ENCODE measurements at regions not wholly inside any gene's neighbourhood (a gene's known extent, or its start where the extent isn't known, plus 50 kb on each side); places are given as distances from the start of the nearest gene placed in this dataset.

DNA sequence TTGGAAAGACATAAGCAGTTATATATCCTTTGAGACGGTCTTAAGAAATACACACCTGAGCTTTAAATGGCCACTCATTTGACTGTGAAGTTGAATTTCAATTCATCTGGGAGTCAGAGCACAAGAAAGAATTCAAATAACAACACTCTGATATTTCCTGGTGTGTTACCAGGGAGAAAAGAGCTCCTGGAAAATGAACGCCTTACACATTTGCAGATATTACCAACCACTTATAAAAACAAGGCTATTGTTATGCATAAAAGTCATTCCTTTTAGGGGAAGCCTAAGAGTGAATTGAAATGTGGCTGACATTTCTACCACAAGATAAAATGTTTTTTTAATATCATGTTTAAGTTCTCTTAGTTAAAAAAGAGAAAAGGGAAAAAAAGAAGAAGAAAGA lies 229.2 kb upstream of the PLEKHG7 start:
- no peaks in the 10 kb centered on the region for H3K27me3 ChIP-seq (replicated peaks; ENCODE audit: control insufficient read depth, insufficient read depth, low read length)
- TF ChIP-seq, protein P1, sequence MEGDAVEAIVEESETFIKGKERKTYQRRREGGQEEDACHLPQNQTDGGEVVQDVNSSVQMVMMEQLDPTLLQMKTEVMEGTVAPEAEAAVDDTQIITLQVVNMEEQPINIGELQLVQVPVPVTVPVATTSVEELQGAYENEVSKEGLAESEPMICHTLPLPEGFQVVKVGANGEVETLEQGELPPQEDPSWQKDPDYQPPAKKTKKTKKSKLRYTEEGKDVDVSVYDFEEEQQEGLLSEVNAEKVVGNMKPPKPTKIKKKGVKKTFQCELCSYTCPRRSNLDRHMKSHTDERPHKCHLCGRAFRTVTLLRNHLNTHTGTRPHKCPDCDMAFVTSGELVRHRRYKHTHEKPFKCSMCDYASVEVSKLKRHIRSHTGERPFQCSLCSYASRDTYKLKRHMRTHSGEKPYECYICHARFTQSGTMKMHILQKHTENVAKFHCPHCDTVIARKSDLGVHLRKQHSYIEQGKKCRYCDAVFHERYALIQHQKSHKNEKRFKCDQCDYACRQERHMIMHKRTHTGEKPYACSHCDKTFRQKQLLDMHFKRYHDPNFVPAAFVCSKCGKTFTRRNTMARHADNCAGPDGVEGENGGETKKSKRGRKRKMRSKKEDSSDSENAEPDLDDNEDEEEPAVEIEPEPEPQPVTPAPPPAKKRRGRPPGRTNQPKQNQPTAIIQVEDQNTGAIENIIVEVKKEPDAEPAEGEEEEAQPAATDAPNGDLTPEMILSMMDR (IDR thresholded peaks at IDR 0.05; ENCODE audit: insufficient read depth, low read length, poor library complexity, severe bottlenecking), result no peak

DNA sequence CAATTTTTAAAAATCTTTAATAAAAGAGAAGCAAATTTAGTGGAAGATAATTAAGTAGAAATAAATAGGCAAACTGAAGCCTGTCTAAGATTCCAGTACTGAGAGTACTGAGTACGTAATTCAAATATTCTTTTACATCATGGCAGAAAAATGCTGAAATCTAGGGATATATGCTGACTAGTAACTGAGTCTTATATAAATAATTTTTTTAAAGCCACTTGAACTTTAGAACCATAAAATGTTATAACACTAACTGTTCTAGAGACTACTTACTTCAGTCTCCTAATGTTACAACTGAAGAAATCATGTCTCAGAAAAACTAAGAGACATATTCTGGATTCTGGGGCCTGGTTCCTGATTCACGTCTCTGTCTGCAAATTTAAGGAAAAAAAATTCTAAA lies 230.6 kb upstream of the PLEKHG7 start:
- no peaks in the 10 kb centered on the region for H3K27me3 ChIP-seq (replicated peaks; ENCODE audit: control insufficient read depth, insufficient read depth, low read length)
- no peak overlapping the region for H3K4me3 ChIP-seq (replicated peaks; ENCODE audit: low read depth, low read length)
- H3K36me3 ChIP-seq (ENCODE audit: control insufficient read depth, insufficient read depth, low read length), result no peaks in the 10 kb centered on the region
- TF ChIP-seq, protein P1 (IDR thresholded peaks at IDR 0.05; ENCODE audit: insufficient read depth, low read length, poor library complexity, severe bottlenecking), result no peak
- no peak for DNase-seq (ENCODE audit: extremely low read depth, insufficient read length)

More for the DNA sequence above, 229.2 kb upstream of the PLEKHG7 start:
- no peak for DNase-seq (ENCODE audit: extremely low read depth, insufficient read length)
- Histone ChIP-seq H3K4me3 (replicated peaks; ENCODE audit: low read depth, low read length) (no peak overlapping the region), H3K36me3 (ENCODE audit: control insufficient read depth, insufficient read depth, low read length) (no peaks in the 10 kb centered on the region)

DNA sequence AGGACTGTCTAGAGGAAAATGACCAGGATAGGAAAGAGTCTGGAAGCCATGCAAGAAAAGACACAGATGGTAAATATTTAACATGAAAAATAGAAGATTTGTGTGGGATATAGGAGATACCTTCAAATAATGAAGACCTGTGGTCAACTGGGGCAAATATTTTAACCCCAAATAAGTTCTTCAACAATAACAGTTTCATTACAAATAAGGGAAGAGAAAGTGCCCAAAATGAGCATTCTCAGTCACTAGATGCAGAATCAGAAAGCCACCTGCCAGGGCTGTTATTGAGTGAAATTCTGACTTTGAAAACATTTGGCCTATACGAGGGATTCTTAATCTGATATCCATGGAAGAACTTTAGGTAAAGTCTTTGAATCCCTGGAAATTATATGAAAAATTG lies 231.2 kb upstream of the PLEKHG7 start:
- Histone ChIP-seq H3K27me3 (replicated peaks; ENCODE audit: control insufficient read depth, insufficient read depth, low read length) (no peaks in the 10 kb centered on the region), H3K4me3 (replicated peaks; ENCODE audit: low read depth, low read length) (no peak overlapping the region), H3K36me3 (ENCODE audit: control insufficient read depth, insufficient read depth, low read length) (no peaks in the 10 kb centered on the region)
- DNase-seq (ENCODE audit: extremely low read depth, insufficient read length), result peak; percentile 80
- TF ChIP-seq, protein P1 (IDR thresholded peaks at IDR 0.05; ENCODE audit: insufficient read depth, low read length, poor library complexity, severe bottlenecking), result no peak

DNA sequence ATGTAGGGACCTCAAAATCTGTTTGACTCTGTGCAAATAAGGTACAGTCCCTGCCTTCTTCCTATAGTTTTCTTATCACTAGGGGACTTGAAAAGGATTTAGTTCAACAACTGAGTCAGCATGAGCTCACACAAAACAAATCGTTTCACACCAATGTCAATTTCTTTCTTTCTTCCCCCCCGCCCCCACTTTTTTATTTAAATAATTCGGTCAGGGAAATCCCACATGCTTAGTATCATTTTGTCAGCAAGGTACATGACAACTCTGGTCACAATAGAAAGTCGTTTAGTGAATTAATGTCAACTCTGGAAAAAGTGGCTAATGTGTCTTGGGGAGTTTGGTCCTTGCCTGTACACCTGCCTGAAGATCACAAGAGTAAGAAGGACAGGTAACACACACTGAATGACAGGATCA lies 232.2 kb upstream of the PLEKHG7 start:
- Histone ChIP-seq H3K36me3 (ENCODE audit: control insufficient read depth, insufficient read depth, low read length) (no peaks in the 10 kb centered on the region), H3K27me3 (replicated peaks; ENCODE audit: control insufficient read depth, insufficient read depth, low read length) (no peaks in the 10 kb centered on the region), H3K4me3 (replicated peaks; ENCODE audit: low read depth, low read length) (no peak overlapping the region)
- peak; percentile 81 for DNase-seq (ENCODE audit: extremely low read depth, insufficient read length)
- TF ChIP-seq, protein P1 (IDR thresholded peaks at IDR 0.05; ENCODE audit: insufficient read depth, low read length, poor library complexity, severe bottlenecking), result no peak

DNA sequence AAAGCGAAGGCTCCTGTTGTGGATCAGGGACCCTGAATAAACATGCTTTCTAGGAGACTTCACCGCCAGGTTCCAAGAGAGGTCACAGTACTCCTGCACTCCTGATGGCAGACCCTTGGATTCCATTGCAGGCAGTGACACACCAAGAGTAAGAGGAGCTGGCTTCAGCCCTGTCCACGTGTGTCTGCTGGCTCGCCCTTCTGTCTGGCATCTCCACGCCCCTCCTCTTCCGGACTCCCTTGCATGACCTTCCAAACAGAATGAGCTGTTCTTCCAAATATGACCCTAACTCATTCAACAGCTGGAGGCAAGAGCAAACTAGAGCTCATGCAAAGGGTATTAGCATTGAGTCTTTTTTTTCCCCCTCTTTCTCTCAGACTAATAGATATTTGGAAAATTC lies 233.0 kb upstream of the PLEKHG7 start:
- Histone ChIP-seq H3K36me3 (ENCODE audit: control insufficient read depth, insufficient read depth, low read length) (no peaks in the 10 kb centered on the region), H3K27me3 (replicated peaks; ENCODE audit: control insufficient read depth, insufficient read depth, low read length) (no peaks in the 10 kb centered on the region), H3K4me3 (replicated peaks; ENCODE audit: low read depth, low read length) (no peak overlapping the region)
- peak; percentile 40 for DNase-seq (ENCODE audit: extremely low read depth, insufficient read length)
- TF ChIP-seq, protein P1 (IDR thresholded peaks at IDR 0.05; ENCODE audit: insufficient read depth, low read length, poor library complexity, severe bottlenecking), result no peak

DNA sequence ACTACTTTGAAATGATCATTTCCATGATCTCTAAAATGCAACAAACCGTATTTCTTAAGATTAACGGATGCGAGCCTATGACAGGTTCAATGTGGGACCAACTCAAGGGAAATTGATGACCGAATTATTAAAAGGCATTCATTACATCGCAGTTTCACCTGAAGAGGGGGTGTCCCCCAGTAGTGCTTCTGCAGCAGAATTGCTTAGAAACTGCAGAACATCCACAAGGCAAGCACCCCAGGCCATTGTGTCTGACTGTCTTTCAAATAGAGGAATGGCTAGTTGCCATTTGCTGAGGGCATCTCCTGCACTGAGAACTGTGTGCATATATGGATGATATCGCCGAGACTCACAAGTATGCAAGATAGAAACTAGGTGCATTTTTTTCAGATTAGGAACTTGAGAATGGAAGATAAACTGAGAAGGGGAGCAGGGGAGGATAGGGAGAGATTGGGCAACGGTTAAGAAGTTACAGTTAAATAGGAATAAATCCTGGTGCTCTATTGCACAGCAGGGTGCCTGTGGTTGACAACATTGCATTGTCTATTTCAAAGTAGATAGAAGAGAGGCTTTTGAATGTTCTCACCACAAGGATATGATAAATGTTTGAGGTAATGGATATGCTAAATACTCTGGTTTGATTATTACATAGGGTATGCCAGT lies 234.3 kb upstream of the PLEKHG7 start:
- H3K4me3 ChIP-seq (replicated peaks; ENCODE audit: low read depth, low read length), result peak overlapping the region; percentile 59
- H3K36me3 ChIP-seq (ENCODE audit: control insufficient read depth, insufficient read depth, low read length), result no peaks in the 10 kb centered on the region
- H3K27me3 ChIP-seq (replicated peaks; ENCODE audit: control insufficient read depth, insufficient read depth, low read length), result no peaks in the 10 kb centered on the region
- no peak for DNase-seq (ENCODE audit: extremely low read depth, insufficient read length)
- TF ChIP-seq, protein P1 (IDR thresholded peaks at IDR 0.05; ENCODE audit: insufficient read depth, low read length, poor library complexity, severe bottlenecking), result no peak

Measured in GM06990 (cell line).